ENCODE measurements at regions not wholly inside any gene's neighbourhood (a gene's known extent, or its start where the extent isn't known, plus 50 kb on each side); places are given as distances from the start of the nearest gene placed in this dataset.
"Not testable (repeated sequence)": the region's sequence is repeated elsewhere in the genome, so short reads cannot be mapped to it uniquely, and the experiment has no call there.

DNA sequence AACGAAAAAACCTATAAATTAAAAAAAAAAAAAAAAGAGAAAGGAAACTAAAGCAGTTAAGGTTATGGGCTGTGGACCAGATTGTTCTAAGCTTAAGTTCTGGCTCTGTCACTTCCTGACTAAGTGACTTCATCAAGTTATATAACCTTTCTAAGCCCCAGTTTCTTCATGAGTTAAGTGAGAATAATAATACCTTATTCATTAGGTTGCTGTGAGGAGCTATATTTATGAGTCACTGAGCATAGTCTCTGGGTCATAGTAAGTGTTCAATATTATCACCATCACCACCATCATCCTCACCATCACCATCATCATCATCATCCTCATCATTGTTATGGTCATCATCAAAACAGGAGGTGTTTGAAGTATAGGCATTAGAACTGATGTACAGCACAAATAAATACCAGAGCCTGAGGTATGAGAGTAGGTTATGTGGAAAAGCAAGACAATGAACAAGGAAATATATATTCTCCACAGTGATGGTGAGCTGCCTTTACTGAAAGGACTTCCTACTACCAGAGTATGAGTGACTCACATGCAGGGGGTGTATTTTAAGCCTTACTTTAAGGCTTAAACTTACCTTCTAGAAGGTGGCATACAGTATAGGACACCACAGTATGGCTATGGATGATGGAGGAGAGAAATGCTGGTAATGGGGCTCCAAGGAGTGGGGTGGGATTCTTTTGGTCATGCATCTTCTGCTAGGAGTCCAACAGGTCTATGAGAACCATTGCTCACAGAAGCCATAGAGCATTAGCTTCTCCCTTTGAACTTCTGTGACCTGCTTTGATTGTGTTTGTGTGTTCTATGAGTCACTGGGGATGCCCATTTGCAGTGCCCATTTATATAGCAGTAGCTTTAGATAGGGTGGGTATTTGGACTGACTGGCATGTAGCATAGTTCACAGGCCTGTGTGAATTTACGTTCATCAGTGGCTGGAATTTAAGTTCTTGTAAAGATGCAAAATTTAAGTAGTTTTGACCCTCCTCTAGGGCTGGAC, 104.4 kb downstream of the KLF5 start:
- intact Hi-C loops (cut with DNase I), result no loop called here
- WGBS, 3 donors, result 72 to 85% (median 78%) methylated on average over 2 of the region's 2 CpGs
- TF ChIP-seq, protein P1, sequence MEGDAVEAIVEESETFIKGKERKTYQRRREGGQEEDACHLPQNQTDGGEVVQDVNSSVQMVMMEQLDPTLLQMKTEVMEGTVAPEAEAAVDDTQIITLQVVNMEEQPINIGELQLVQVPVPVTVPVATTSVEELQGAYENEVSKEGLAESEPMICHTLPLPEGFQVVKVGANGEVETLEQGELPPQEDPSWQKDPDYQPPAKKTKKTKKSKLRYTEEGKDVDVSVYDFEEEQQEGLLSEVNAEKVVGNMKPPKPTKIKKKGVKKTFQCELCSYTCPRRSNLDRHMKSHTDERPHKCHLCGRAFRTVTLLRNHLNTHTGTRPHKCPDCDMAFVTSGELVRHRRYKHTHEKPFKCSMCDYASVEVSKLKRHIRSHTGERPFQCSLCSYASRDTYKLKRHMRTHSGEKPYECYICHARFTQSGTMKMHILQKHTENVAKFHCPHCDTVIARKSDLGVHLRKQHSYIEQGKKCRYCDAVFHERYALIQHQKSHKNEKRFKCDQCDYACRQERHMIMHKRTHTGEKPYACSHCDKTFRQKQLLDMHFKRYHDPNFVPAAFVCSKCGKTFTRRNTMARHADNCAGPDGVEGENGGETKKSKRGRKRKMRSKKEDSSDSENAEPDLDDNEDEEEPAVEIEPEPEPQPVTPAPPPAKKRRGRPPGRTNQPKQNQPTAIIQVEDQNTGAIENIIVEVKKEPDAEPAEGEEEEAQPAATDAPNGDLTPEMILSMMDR (IDR thresholded peaks at IDR 0.05), result no peak
- TF ChIP-seq EP300 (IDR thresholded peaks at IDR 0.05), result no peak
- no peak for TF ChIP-seq POLR2A (IDR thresholded peaks at IDR 0.05)
- Histone ChIP-seq H3K4me1 (ENCODE audit: insufficient read depth) (no peaks in the 10 kb centered on the region), H3K4me3 (no peak overlapping the region), H3K27me3 (no peaks in the 10 kb centered on the region), H3K9me3 (no peaks in the 10 kb centered on the region), H3K27ac (no peak overlapping the region), H3K36me3 (no peaks in the 10 kb centered on the region)
- no peak for DNase-seq

DNA sequence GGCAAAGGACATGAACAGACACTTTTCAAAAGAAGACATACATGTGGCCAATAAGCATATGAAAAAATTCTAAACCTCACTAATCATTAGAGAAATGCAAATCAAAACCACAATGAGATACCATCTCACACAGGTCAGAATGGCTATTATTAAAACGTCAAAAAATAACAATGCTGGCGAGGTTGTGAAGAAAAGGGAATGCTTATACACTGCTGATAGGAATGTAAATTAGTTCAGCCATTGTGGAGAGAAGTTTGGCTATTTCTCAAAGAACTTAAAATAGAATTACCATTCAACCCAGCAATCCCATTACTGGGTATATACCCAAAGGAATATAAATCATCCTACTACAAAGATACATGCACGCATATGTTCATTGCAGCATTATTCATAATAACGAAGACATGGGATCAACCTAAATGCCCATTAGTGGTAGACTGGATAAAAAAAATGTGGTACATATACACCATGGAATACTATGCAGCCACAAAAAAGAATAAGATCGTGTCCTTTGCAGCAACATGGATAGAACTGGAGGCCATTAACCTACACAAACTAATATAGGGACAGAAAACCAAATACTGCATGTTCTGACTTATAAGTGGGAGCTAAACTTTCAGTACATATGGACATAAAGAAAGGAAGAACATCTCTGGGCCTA, 101.7 kb downstream of the KLF5 start:
- DNase-seq; H3K27me3 ChIP-seq; H3K4me1 ChIP-seq (ENCODE audit: insufficient read depth); H3K27ac ChIP-seq; H3K4me3 ChIP-seq; H3K36me3 ChIP-seq; H3K9me3 ChIP-seq; intact Hi-C loops (cut with DNase I): not testable (repeated sequence)
- WGBS, 3 donors, result 85 to 91% (median 88%) methylated on average over 5 of the region's 5 CpGs

DNA sequence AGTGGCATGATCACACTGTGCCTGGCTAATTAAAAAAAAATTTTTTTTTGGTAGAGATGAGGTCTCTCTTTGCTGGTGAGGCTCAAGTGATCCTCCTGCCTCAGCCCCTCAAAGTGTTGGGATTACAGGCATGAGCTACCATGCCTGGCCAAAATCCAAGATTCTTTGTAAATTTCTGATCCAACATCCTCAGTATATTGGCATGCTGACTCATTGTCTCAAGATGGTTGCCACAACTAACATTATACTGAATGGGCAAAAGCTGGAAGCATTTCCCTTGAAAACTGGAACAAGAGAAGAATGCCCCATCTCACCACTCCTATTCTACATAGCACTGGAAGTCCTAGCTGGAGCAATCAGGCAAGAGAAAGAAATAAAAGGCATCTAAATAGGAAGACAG, 100.0 kb downstream of the KLF5 start:
- H3K36me3 ChIP-seq, result no peaks in the 10 kb centered on the region
- no peaks in the 10 kb centered on the region for H3K9me3 ChIP-seq
- H3K27me3 ChIP-seq, result no peaks in the 10 kb centered on the region
- no peak overlapping the region for H3K27ac ChIP-seq
- H3K4me3 ChIP-seq, result no peak overlapping the region
- H3K4me1 ChIP-seq (ENCODE audit: insufficient read depth), result no peaks in the 10 kb centered on the region
- TF ChIP-seq, protein P1 (IDR thresholded peaks at IDR 0.05), result no peak
- TF ChIP-seq POLR2A (IDR thresholded peaks at IDR 0.05) (no peak), EP300 (IDR thresholded peaks at IDR 0.05) (no peak)
- intact Hi-C loops (cut with DNase I), result no loop called here
- no peak for DNase-seq

DNA sequence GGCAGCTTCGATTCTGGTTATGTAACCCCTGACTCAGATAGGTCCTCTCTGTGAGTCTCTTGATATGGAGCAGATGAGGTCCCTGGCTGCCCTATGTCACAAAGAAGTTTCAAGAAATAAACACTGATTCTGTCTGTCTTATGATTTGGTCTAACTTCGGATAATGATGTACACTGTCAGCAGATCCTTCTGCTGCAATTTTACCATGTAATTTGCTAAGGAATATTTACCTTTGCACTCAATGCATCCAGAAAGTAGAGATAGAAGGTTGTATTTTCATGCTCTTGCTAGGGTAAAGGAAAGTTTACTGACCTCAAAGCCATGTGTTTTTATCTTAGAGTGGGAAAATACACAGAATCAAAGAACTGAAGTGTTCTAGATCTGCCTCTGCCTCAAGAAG, 98.2 kb downstream of the KLF5 start:
- no peaks in the 10 kb centered on the region for H3K36me3 ChIP-seq
- H3K27me3 ChIP-seq, result no peaks in the 10 kb centered on the region
- TF ChIP-seq, protein P1 (IDR thresholded peaks at IDR 0.05), result no peak
- TF ChIP-seq EP300 (IDR thresholded peaks at IDR 0.05) (no peak), POLR2A (IDR thresholded peaks at IDR 0.05) (no peak)
- H3K4me1 ChIP-seq (ENCODE audit: insufficient read depth), result no peaks in the 10 kb centered on the region
- no peaks in the 10 kb centered on the region for H3K9me3 ChIP-seq
- no peak overlapping the region for H3K4me3 ChIP-seq
- intact Hi-C loops (cut with DNase I), result no loop called here
- DNase-seq, result no peak
- no peak overlapping the region for H3K27ac ChIP-seq
- 73 to 83% (median 82%) methylated on average over 2 of the region's 2 CpGs for WGBS, 3 donors

DNA sequence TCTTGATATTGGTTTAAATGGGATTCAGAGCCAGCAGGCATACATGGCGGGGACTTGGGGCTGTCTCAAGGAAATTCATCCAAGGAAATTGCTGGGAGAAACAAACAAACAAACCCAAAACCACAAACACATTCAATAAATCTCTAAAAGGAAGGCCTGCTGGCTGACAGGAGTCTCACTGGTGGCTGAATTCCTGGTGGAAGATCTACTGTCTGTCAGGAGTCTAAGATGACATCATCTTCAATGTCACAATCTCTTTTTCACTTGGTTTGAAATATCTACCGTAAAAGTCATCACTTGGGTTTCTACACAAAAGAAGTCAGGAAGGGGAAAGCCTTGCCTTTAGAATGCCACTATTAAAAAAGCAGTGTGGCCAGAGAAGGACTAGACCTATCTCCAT, 87.9 kb downstream of the KLF5 start:
- no peaks in the 10 kb centered on the region for H3K27me3 ChIP-seq
- no peak overlapping the region for H3K4me3 ChIP-seq
- H3K4me1 ChIP-seq (ENCODE audit: insufficient read depth), result no peaks in the 10 kb centered on the region
- H3K27ac ChIP-seq, result no peak overlapping the region
- intact Hi-C loops (cut with DNase I), result no loop called here
- H3K9me3 ChIP-seq, result no peaks in the 10 kb centered on the region
- H3K36me3 ChIP-seq, result no peaks in the 10 kb centered on the region
- 91 to 99% (median 95%) methylated on average over 2 of the region's 2 CpGs for WGBS, 3 donors
- no peak for TF ChIP-seq POLR2A (IDR thresholded peaks at IDR 0.05)
- TF ChIP-seq, protein P1 (IDR thresholded peaks at IDR 0.05), result no peak
- no peak for TF ChIP-seq EP300 (IDR thresholded peaks at IDR 0.05)
- DNase-seq, result no peak

Measured in ovary (tissue), 7 donors.